Right atrium auricular region (tissue), 2 donors: ENCODE measurements at regions not wholly inside any gene's neighbourhood (a gene's known extent, or its start where the extent isn't known, plus 50 kb on each side); places are given as distances from the start of the nearest gene placed in this dataset.

Experiments used
- DNase-seq: peaks from one replicate; pipeline ENCODE4 v3.0.0-alpha.2; 2019; ENCODE audit warnings: low spot score
- H3K27ac ChIP-seq, 2 donors: fragments of 200-600 bp; sonication (generic); 1 replicate in 1 of 2; 2 replicates in 1 of 2; pipeline ENCODE4 v1.5.1; 2016 to 2019
- H3K27me3 ChIP-seq, 2 donors: fragments of 200-600 bp; sonication (generic); one replicate each; pipeline versions ENCODE4 v1.5.1 to v1.6.0; 2017 to 2019
- H3K36me3 ChIP-seq: fragments of 200-600 bp; sonication (generic); one replicate; pipeline ENCODE4 v1.5.1; 2016
- H3K4me1 ChIP-seq, 2 donors: fragments of 200-600 bp; sonication (generic); one replicate each; pipeline versions ENCODE4 v1.5.1 to v1.6.0; 2017 to 2019
- H3K4me3 ChIP-seq, 2 donors: fragments of 200-600 bp; sonication (generic); 1 replicate in 1 of 2; 2 replicates in 1 of 2; pipeline ENCODE4 v1.5.1; 2017 to 2019; ENCODE audit warnings: mild to moderate bottlenecking in 1 of 2, moderate library complexity in 1 of 2
- H3K9me3 ChIP-seq, 2 donors: fragments of 200-600 bp; sonication (generic); one replicate each; pipeline ENCODE4 v1.5.1; 2019
- CTCF ChIP-seq, 2 donors: fragments of 200-600 bp; sonication (generic); IDR thresholded peaks; one replicate each; pipeline ENCODE4 v1.5.1; 2019; ENCODE audit warnings: antibody characterized with exemption in 2 of 2

- no peak for TF ChIP-seq CTCF (IDR thresholded peaks at IDR 0.05)
- H3K4me3 ChIP-seq, result no peak overlapping the region
- H3K36me3 ChIP-seq, result no peaks in the 10 kb centered on the region
- H3K27ac ChIP-seq, result no peak overlapping the region
- no peaks in the 10 kb centered on the region for H3K27me3 ChIP-seq
- DNase-seq, result no peak
- H3K4me1 ChIP-seq, result peaks cover 0 to 5% of the 10 kb centered on the region in 2 donors
- H3K9me3 ChIP-seq, result no peaks in the 10 kb centered on the region
These were observed 66.1 kb upstream of the PPP1R26 start for GRCh38 chr9:135413461-135413860.

GRCh38 chr9:135414293-135414692 lies 65.3 kb upstream of the PPP1R26 start:
- TF ChIP-seq CTCF (IDR thresholded peaks at IDR 0.05), result no peak

GRCh38 chr9:135415586-135415985 lies 64.0 kb upstream of the PPP1R26 start:
- no peaks in the 10 kb centered on the region for H3K27me3 ChIP-seq
- H3K4me1 ChIP-seq, result peaks cover 0 to 5% of the 10 kb centered on the region in 2 donors
- H3K27ac ChIP-seq, result no peak overlapping the region
- DNase-seq, result no peak
- H3K36me3 ChIP-seq, result no peaks in the 10 kb centered on the region
- no peak overlapping the region for H3K4me3 ChIP-seq
- H3K9me3 ChIP-seq, result no peaks in the 10 kb centered on the region
- no peak for TF ChIP-seq CTCF (IDR thresholded peaks at IDR 0.05)

More at GRCh38 chr9:135414293-135414692, 65.3 kb upstream of the PPP1R26 start:
- DNase-seq, result no peak
- Histone ChIP-seq H3K9me3 (no peaks in the 10 kb centered on the region), H3K27me3 (no peaks in the 10 kb centered on the region), H3K36me3 (no peaks in the 10 kb centered on the region), H3K4me1 (peaks cover 0 to 5% of the 10 kb centered on the region in 2 donors), H3K27ac (no peak overlapping the region), H3K4me3 (no peak overlapping the region)

GRCh38 chr9:135416664-135417290 lies 62.8 kb upstream of the PPP1R26 start:
- DNase-seq, result no peak
- Histone ChIP-seq H3K4me3 (no peak overlapping the region), H3K4me1 (peaks cover 0 to 5% of the 10 kb centered on the region in 2 donors), H3K27me3 (no peaks in the 10 kb centered on the region), H3K27ac (no peak overlapping the region), H3K36me3 (no peaks in the 10 kb centered on the region), H3K9me3 (no peaks in the 10 kb centered on the region)
- no peak for TF ChIP-seq CTCF (IDR thresholded peaks at IDR 0.05)

- Histone ChIP-seq H3K36me3 (no peaks in the 10 kb centered on the region), H3K27me3 (no peaks in the 10 kb centered on the region), H3K27ac (no peak overlapping the region), H3K4me3 (no peak overlapping the region), H3K9me3 (no peaks in the 10 kb centered on the region), H3K4me1 (no peaks in the 10 kb centered on the region)
- no peak for TF ChIP-seq CTCF (IDR thresholded peaks at IDR 0.05)
- DNase-seq, result no peak
These were observed 61.4 kb upstream of the PPP1R26 start for GRCh38 chr9:135418161-135418560.

- no peak for DNase-seq
- no peaks in the 10 kb centered on the region for H3K4me1 ChIP-seq
- H3K27ac ChIP-seq, result no peak overlapping the region
- no peaks in the 10 kb centered on the region for H3K27me3 ChIP-seq
- TF ChIP-seq CTCF (IDR thresholded peaks at IDR 0.05), result no peak
- H3K4me3 ChIP-seq, result no peak overlapping the region
- no peaks in the 10 kb centered on the region for H3K36me3 ChIP-seq
- peaks cover 0 to 5% of the 10 kb centered on the region in 2 donors for H3K9me3 ChIP-seq
These were observed 60.5 kb upstream of the PPP1R26 start for GRCh38 chr9:135419106-135419505.
